Left ventricle myocardium inferior (tissue), 1 donor: ENCODE measurements at regions not wholly inside any gene's neighbourhood (a gene's known extent, or its start where the extent isn't known, plus 50 kb on each side); places are given as distances from the start of the nearest gene placed in this dataset.

ENCODE experiments used
- DNase-seq: peaks from one replicate; pipeline ENCODE4 v3.0.0-alpha.2; 2020
- H3K27ac ChIP-seq: fragments of 200-600 bp; replicated peaks from 2 replicates; pipeline ENCODE4 v1.8.0; 2021
- H3K27me3 ChIP-seq: fragments of 200-600 bp; 2 replicates; pipeline ENCODE4 v1.8.0; 2021; ENCODE audit warnings: low read depth
- H3K36me3 ChIP-seq: fragments of 200-600 bp; 2 replicates; pipeline ENCODE4 v1.8.0; 2021
- H3K4me1 ChIP-seq: fragments of 200-600 bp; 2 replicates; pipeline ENCODE4 v1.8.0; 2021
- H3K4me3 ChIP-seq: fragments of 200-600 bp; 2 replicates; pipeline ENCODE4 v1.8.0; 2021; ENCODE audit warnings: mild to moderate bottlenecking, moderate library complexity
- H3K9me3 ChIP-seq: fragments of 200-600 bp; replicated peaks from 2 replicates; pipeline ENCODE4 v1.8.0; 2021
- intact Hi-C: fragments of 100-400 bp; cut with micrococcal nuclease; formaldehyde crosslinking; loops from one replicate; pipeline ENCODE4 v1.11.0; 2022
- TF ChIP-seq, protein P1 (sequence below): fragments of 200-600 bp; IDR thresholded peaks from 2 replicates; pipeline ENCODE4 v1.8.0; 2021; ENCODE audit warnings: antibody characterized with exemption, mild to moderate bottlenecking, borderline replicate concordance
- donor health status: DM: no; HTN: yes; CAD: no; lungs with severe emphysema.

DNA sequence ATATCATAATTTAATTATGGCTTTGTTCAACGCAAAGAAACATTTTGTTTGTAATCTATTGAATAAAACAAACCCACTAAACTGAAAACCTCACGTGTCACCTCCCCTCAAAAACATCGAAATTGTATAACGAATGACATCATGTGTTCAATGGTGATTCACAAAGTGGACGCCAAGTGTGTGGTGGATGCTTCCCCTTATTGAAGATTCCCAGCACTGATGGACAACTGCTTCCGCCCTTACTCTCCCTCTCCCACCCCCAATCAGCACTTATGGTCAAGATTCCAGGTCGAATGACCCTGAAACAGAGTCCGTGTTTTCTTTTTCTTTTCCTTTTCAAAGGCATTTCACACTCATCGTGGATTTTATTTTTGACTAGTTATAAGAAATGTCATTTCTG lies 383.0 kb upstream of the SMIM21 start:
- intact Hi-C loops, result no loop called here
- H3K27me3 ChIP-seq, result peaks cover 12% of the 10 kb centered on the region
- H3K36me3 ChIP-seq, result no peaks in the 10 kb centered on the region
- H3K4me1 ChIP-seq, result no peaks in the 10 kb centered on the region
- TF ChIP-seq, protein P1, sequence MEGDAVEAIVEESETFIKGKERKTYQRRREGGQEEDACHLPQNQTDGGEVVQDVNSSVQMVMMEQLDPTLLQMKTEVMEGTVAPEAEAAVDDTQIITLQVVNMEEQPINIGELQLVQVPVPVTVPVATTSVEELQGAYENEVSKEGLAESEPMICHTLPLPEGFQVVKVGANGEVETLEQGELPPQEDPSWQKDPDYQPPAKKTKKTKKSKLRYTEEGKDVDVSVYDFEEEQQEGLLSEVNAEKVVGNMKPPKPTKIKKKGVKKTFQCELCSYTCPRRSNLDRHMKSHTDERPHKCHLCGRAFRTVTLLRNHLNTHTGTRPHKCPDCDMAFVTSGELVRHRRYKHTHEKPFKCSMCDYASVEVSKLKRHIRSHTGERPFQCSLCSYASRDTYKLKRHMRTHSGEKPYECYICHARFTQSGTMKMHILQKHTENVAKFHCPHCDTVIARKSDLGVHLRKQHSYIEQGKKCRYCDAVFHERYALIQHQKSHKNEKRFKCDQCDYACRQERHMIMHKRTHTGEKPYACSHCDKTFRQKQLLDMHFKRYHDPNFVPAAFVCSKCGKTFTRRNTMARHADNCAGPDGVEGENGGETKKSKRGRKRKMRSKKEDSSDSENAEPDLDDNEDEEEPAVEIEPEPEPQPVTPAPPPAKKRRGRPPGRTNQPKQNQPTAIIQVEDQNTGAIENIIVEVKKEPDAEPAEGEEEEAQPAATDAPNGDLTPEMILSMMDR, result no peak
- DNase-seq, result no peak
- H3K27ac ChIP-seq, result no peak overlapping the region
- no peaks in the 10 kb centered on the region for H3K9me3 ChIP-seq
- H3K4me3 ChIP-seq, result no peak overlapping the region

DNA sequence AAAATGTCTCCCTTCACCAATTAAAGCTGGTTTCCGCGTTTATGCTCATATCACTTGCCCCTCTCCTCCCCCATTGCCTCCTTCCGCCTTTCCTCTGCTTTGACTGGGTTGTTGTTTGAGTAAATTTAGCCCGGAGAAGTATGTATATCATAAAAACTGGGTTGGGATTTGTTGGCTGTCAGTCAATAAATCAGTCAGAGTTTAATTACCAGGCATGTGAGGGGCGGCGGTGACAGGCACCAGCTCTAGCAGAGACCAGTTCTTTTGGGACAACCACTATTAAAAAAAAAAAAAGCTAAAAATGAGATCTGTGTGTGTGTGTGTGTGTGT lies 382.4 kb upstream of the SMIM21 start:
- Histone ChIP-seq H3K4me1 (no peaks in the 10 kb centered on the region), H3K27me3 (peaks cover 12% of the 10 kb centered on the region), H3K9me3 (no peaks in the 10 kb centered on the region), H3K36me3 (no peaks in the 10 kb centered on the region), H3K4me3 (no peak overlapping the region), H3K27ac (no peak overlapping the region)
- intact Hi-C loops, result no loop called here
- DNase-seq, result no peak
- TF ChIP-seq, protein P1, result no peak

DNA sequence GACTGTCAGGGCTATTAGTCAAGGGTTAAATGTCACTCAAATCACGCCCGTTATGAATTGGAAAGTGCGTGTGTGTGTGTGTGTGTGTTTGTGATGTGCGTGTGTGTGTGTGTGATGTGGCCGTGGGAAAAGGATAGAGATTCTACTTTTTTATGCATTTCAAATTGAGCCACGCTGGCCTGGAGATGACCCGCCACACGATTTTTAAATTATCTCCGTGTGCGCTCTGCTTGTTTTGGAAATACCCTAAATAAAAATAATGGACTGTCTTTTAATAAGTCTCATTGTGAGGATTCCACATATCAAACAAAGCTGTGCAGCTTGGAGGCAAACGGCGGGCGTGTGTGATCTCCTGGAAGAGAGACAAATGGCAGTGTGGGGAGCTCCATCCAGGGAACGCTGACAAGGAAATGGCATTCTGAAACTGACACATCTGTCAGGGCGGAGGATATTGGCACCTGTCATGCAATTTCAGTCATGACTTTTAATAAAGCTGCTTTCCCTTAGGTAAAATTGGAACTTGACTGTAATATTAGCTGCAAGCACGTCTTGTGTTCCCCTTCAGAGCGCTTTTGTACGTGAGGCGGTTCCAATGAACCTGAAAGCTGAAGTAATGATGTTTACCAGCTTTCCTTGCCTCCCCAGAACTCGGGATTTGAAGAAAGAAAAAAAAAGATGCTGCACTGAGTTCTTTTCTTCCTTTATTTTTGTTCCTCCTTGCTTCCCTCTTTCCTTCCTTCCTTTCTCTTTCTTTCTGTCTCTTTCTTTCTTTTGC lies 381.8 kb upstream of the SMIM21 start:
- Histone ChIP-seq H3K9me3 (no peaks in the 10 kb centered on the region), H3K36me3 (no peaks in the 10 kb centered on the region), H3K27me3 (peaks cover 15% of the 10 kb centered on the region), H3K27ac (no peak overlapping the region), H3K4me3 (no peak overlapping the region), H3K4me1 (no peaks in the 10 kb centered on the region)
- intact Hi-C loops, result no loop called here
- DNase-seq, result no peak
- TF ChIP-seq, protein P1, result no peak

DNA sequence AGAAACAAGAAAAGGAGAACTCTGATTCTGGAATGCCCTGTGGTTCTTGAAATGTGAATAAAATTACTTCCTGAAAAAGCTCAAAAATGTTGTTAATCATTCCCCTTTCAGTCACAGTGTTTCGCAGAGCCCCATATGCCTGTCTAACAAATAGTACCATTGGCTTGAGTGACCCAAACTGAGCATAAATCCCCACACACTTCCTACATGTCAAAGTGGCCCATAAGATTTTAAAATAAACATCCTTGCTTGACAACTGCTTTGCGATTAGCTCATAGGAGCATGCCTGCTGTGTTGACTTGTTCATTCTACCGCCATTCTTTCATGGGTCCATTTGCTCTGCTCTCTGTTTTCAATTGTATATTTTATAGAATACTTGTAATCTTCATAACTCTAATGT lies 377.8 kb upstream of the SMIM21 start:
- DNase-seq, result no peak
- Histone ChIP-seq H3K27me3 (peaks cover 19% of the 10 kb centered on the region), H3K9me3 (no peaks in the 10 kb centered on the region), H3K4me3 (no peak overlapping the region), H3K4me1 (no peaks in the 10 kb centered on the region), H3K36me3 (no peaks in the 10 kb centered on the region), H3K27ac (no peak overlapping the region)
- intact Hi-C loops, result no loop called here
- TF ChIP-seq, protein P1, result no peak

DNA sequence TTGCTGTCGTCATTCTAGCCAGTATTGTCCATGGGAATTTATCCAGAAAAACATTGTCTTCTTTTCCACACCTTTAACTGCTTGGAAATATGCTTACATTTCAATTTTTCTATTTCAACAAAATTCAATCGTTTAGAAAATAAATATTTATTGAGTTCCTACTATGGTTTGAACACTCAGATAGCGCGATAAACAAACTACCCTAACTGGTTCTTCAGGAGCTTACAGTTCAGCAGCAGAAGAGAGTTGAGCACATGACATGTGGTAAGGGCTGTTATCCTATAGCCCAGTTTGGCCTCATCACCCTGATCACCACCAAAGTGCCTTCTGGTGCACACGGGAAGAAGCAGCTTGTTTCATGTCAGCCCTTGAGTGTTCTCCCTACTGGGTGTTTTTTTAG lies 375.2 kb upstream of the SMIM21 start:
- Histone ChIP-seq H3K36me3 (no peaks in the 10 kb centered on the region), H3K27me3 (peaks cover 11% of the 10 kb centered on the region), H3K9me3 (no peaks in the 10 kb centered on the region), H3K27ac (no peak overlapping the region), H3K4me1 (no peaks in the 10 kb centered on the region), H3K4me3 (no peak overlapping the region)
- intact Hi-C loops, result no loop called here
- no peak for DNase-seq
- TF ChIP-seq, protein P1, result no peak
